SK-N-SH (cell line): ENCODE measurements at regions not wholly inside any gene's neighbourhood (a gene's known extent, or its start where the extent isn't known, plus 50 kb on each side); places are given as distances from the start of the nearest gene placed in this dataset.

ENCODE experiments used
- CTCF ChIA-PET: fragments of 300-600, 350-600 bp; formaldehyde crosslinking; extraction: SDS; loops from one replicate; lab custom pipeline; 2021; lab: Yijun Ruan, JAX
- POLR2A ChIA-PET: fragments of 350-600 bp; sonication (Branson Sonifier 250); formaldehyde crosslinking; extraction: SDS; loops from one replicate; lab custom pipeline; 2020; ENCODE audit warnings: antibody characterized with exemption, inconsistent platforms; lab: Yijun Ruan, JAX
- DNase-seq: peaks from one replicate; pipeline ENCODE4 v3.0.0; 2012
- H2AFZ ChIP-seq: fragments of 200-600 bp; sonication (generic); 2 replicates; pipeline ENCODE4 v1.8.1; 2016; ENCODE audit warnings: antibody characterized with exemption, mild to moderate bottlenecking, low read depth
- H3F3A ChIP-seq: fragments of 200-600 bp; sonication (generic); replicated peaks from 2 replicates; pipeline ENCODE3; 2016; ENCODE audit warnings: antibody characterized with exemption, mild to moderate bottlenecking; ENCODE audit not compliant: insufficient read depth
- H3K27ac ChIP-seq, 2 experiments: fragments of 200-500 bp in 1 of 2; fragments of 200-600 bp in 1 of 2; sonication (Bioruptor generic) in 1 of 2; sonication (generic), shearing (Covaris generic) in 1 of 2; 2 replicates each; pipeline versions ENCODE4 v1.5.1 to v1.6.1; 2014 to 2016; ENCODE audit warnings: low read depth in 2 of 2, inconsistent platforms in 1 of 2, low read length in 1 of 2, mild to moderate bottlenecking in 1 of 2, mixed read lengths in 1 of 2
- H3K27me3 ChIP-seq: fragments of 200-600 bp; sonication (generic), shearing (Covaris generic); 2 replicates; pipeline ENCODE4 v1.6.1; 2016; ENCODE audit warnings: mixed run types; ENCODE audit not compliant: insufficient read depth
- H3K36me3 ChIP-seq, 2 experiments: fragments of 200-500 bp in 1 of 2; fragments of 200-600 bp in 1 of 2; sonication (Bioruptor generic) in 1 of 2; sonication (generic) in 1 of 2; replicated peaks in 1 of 2; 2 replicates each; pipeline versions ENCODE3 to v1.5.1; 2014 to 2016; ENCODE audit warnings: low read length in 1 of 2, mild to moderate bottlenecking in 1 of 2; ENCODE audit not compliant: insufficient read depth in 2 of 2, control insufficient read depth in 1 of 2
- H3K4me1 ChIP-seq, 2 experiments: fragments of 200-500 bp in 1 of 2; fragments of 200-600 bp in 1 of 2; sonication (Bioruptor generic) in 1 of 2; sonication (generic), shearing (Covaris generic) in 1 of 2; 2 replicates each; pipeline versions ENCODE4 v1.5.1 to v1.6.1; 2014 to 2016; ENCODE audit warnings: low read depth in 1 of 2, low read length in 1 of 2, mixed run types in 1 of 2; ENCODE audit not compliant: insufficient read depth in 2 of 2, control insufficient read depth in 1 of 2
- H3K4me2 ChIP-seq: fragments of 200-600 bp; sonication (generic), shearing (Covaris generic); 2 replicates; pipeline ENCODE4 v1.6.1; 2017; ENCODE audit warnings: mixed run types
- H3K4me3 ChIP-seq, 2 experiments: fragments of 200-500 bp in 1 of 2; fragments of 200-600 bp in 1 of 2; sonication (Bioruptor generic) in 1 of 2; sonication (generic), shearing (Covaris generic) in 1 of 2; 2 replicates each; pipeline versions ENCODE4 v1.5.1 to v1.8.1; 2014 to 2016; ENCODE audit warnings: low read depth in 2 of 2, inconsistent platforms in 1 of 2, low read length in 1 of 2, mild to moderate bottlenecking in 1 of 2, mixed read lengths in 1 of 2, moderate library complexity in 1 of 2
- H3K79me2 ChIP-seq: fragments of 200-600 bp; sonication (generic); 2 replicates; pipeline ENCODE4 v1.8.1; 2017; ENCODE audit warnings: mild to moderate bottlenecking; ENCODE audit not compliant: insufficient read depth
- H3K9ac ChIP-seq: fragments of 200-600 bp; sonication (generic); 2 replicates; pipeline ENCODE4 v1.6.1; 2017; ENCODE audit warnings: mixed run types
- H3K9me2 ChIP-seq: fragments of 200-600 bp; sonication (generic); 2 replicates; pipeline ENCODE4 v1.6.1; 2017; ENCODE audit warnings: mixed run types
- H3K9me3 ChIP-seq: fragments of 200-600 bp; sonication (generic); 2 replicates; pipeline ENCODE4 v1.6.1; 2017; ENCODE audit warnings: mixed run types, mild to moderate bottlenecking, moderate library complexity
- H4K20me1 ChIP-seq: fragments of 200-600 bp; sonication (generic); 2 replicates; pipeline ENCODE4 v1.6.1; 2017; ENCODE audit warnings: mild to moderate bottlenecking, mixed run types; ENCODE audit not compliant: insufficient read depth
- CHD2 ChIP-seq: fragments of 150-350 bp; IDR thresholded peaks from 2 replicates; pipeline ENCODE4 v1.6.1; 2018; ENCODE audit warnings: low read length; ENCODE audit not compliant: partially characterized antibody
- EZH2phosphoT487 ChIP-seq: fragments of 200-600 bp; sonication (generic); IDR thresholded peaks from 2 replicates; pipeline ENCODE4 v1.6.1; 2017; ENCODE audit warnings: low read depth, mixed run types, mild to moderate bottlenecking, antibody characterized with exemption, moderate library complexity, borderline replicate concordance
- FOXM1 ChIP-seq: IDR thresholded peaks from 2 replicates; pipeline ENCODE4 v1.4.0; 2012; ENCODE audit warnings: low read depth, mild to moderate bottlenecking
- GABPA ChIP-seq: IDR thresholded peaks from 2 replicates; pipeline ENCODE4 v1.4.0; 2012; ENCODE audit warnings: low read depth, mild to moderate bottlenecking
- GATA2 ChIP-seq: sonication (generic); formaldehyde crosslinking; IDR thresholded peaks from 2 replicates; pipeline ENCODE4 v1.5.0; 2020; ENCODE audit warnings: mild to moderate bottlenecking, missing genetic modification reagents
- MXI1 ChIP-seq: IDR thresholded peaks from 2 replicates; pipeline ENCODE4 v1.6.1; 2012; ENCODE audit warnings: mild to moderate bottlenecking, low read depth, low read length, improper control_type of control experiment
- NRF1 ChIP-seq: IDR thresholded peaks from 2 replicates; pipeline ENCODE4 v1.6.1; 2012; ENCODE audit warnings: low read depth, mild to moderate bottlenecking, low read length
- RXRA ChIP-seq: IDR thresholded peaks from 2 replicates; pipeline ENCODE4 v1.4.0; 2012; ENCODE audit warnings: low read depth, mild to moderate bottlenecking, borderline replicate concordance
- SIN3A ChIP-seq: IDR thresholded peaks from 2 replicates; pipeline ENCODE4 v1.6.1; 2012; ENCODE audit warnings: low read depth, mild to moderate bottlenecking, low read length, moderate library complexity, borderline replicate concordance
- TAF1 ChIP-seq: IDR thresholded peaks from 2 replicates; pipeline ENCODE4 v1.6.1; 2012; ENCODE audit warnings: low read depth, mild to moderate bottlenecking, low read length, moderate library complexity, borderline replicate concordance
- YY1 ChIP-seq: IDR thresholded peaks from 2 replicates; pipeline ENCODE4 v1.4.0; 2012; ENCODE audit warnings: low read depth, mild to moderate bottlenecking
- WGBS: methylation state at CpG from one replicate; pipeline ENCODE4 v1.1.6; 2017; ENCODE audit warnings: low lambda C conversion rate; 5-methylcytosine and 5-hydroxymethylcytosine counted together
- TF ChIP-seq, protein P1 (sequence below): IDR thresholded peaks from 2 replicates; pipeline ENCODE4 v1.4.0; 2012; ENCODE audit warnings: low read depth
- TF ChIP-seq, protein P2 (sequence below): IDR thresholded peaks from 2 replicates; pipeline ENCODE4 v1.4.0; 2012; ENCODE audit warnings: low read depth, borderline replicate concordance
- TF ChIP-seq, protein P3 (sequence below): fragments of 150-350 bp; IDR thresholded peaks from 2 replicates; pipeline ENCODE4 v1.6.1; 2017; ENCODE audit warnings: antibody characterized with exemption, low read length, low read depth, borderline replicate concordance
- TF ChIP-seq, protein P4 (sequence below): IDR thresholded peaks from 2 replicates; pipeline ENCODE4 v1.6.1; 2012; ENCODE audit warnings: mild to moderate bottlenecking, low read depth, low read length, moderate library complexity

DNA sequence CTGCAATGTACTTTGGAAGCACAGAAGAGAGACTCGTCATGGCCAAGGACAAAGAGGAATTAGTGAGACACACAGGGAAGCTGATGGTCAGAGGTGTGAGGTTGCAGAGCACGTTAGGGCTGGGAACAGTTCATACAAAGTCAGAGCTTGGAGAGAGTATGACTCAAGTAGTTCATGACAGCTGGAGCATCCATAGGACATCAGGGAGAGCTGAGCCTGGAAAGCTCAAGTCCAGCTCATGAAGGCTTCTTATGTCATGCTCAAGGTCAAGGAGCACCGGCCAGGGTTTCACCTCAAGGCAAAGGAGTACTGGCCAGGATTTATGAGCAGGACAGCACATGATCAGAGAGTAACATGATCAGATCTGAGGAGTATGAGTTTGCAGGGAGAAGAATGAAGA is 64.6 kb upstream of the CHST1 start:
- H3K9me3 ChIP-seq, result no peaks in the 10 kb centered on the region
- no peaks in the 10 kb centered on the region for H3K79me2 ChIP-seq
- TF ChIP-seq SIN3A, result no peak
- no peak for TF ChIP-seq CHD2
- TF ChIP-seq, protein P1, sequence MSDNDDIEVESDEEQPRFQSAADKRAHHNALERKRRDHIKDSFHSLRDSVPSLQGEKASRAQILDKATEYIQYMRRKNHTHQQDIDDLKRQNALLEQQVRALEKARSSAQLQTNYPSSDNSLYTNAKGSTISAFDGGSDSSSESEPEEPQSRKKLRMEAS, result no peak
- TF ChIP-seq RXRA, result no peak
- TF ChIP-seq NRF1, result no peak
- no peak for TF ChIP-seq MXI1
- no peak for TF ChIP-seq TAF1
- TF ChIP-seq GATA2 (CRISPR knock-in tag), result no peak
- TF ChIP-seq FOXM1, result no peak
- TF ChIP-seq YY1, result no peak
- TF ChIP-seq, protein P2, sequence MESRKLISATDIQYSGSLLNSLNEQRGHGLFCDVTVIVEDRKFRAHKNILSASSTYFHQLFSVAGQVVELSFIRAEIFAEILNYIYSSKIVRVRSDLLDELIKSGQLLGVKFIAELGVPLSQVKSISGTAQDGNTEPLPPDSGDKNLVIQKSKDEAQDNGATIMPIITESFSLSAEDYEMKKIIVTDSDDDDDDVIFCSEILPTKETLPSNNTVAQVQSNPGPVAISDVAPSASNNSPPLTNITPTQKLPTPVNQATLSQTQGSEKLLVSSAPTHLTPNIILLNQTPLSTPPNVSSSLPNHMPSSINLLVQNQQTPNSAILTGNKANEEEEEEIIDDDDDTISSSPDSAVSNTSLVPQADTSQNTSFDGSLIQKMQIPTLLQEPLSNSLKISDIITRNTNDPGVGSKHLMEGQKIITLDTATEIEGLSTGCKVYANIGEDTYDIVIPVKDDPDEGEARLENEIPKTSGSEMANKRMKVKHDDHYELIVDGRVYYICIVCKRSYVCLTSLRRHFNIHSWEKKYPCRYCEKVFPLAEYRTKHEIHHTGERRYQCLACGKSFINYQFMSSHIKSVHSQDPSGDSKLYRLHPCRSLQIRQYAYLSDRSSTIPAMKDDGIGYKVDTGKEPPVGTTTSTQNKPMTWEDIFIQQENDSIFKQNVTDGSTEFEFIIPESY, result no peak
- no peak for DNase-seq
- H3K9ac ChIP-seq, result no peak overlapping the region
- H3K36me3 ChIP-seq, result no peaks in the 10 kb centered on the region
- H3F3A ChIP-seq, result no peaks in the 10 kb centered on the region
- H3K9me2 ChIP-seq, result no peaks in the 10 kb centered on the region
- WGBS, result 22% methylated on average over 3 of the region's 3 CpGs
- POLR2A ChIA-PET, result no interaction called here
- no peak overlapping the region for H3K4me2 ChIP-seq
- no peak overlapping the region for H3K4me3 ChIP-seq
- H3K27me3 ChIP-seq, result no peaks in the 10 kb centered on the region; the same call in 1 of the 2 replicates
- CTCF ChIA-PET, result no interaction called here
- H2AFZ ChIP-seq, result no peak overlapping the region
- no peak overlapping the region for H3K27ac ChIP-seq
- no peaks in the 10 kb centered on the region for H4K20me1 ChIP-seq
- H3K4me1 ChIP-seq, result no peaks in the 10 kb centered on the region

DNA sequence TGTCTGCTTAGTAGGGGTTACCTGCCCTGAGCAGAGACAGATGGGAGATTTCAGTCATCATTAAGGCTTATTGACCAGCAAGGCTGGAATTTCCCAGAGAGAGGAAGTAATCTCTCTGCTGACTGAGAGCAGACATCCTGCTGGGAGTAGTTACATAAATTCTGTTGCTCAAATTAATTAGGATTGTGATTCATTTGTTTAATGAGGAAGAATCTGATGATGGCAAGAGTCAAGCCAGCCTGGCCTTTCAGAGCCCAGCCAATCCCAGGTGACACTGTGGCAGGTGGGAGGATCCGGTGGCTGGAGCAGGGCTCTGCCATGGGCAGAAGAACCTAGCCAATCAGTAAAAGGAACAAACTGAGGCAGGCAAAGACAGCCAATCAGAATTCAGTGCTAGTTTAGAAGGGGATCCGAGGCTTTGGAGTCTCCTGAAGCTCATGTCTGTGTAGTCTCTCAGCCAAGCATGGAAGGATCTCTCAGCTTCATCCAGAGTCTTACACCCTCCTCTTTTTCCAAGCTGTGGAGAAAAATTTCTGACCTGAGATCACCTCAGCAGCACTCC is 61.2 kb upstream of the CHST1 start:
- DNase-seq, result no peak
- Histone ChIP-seq H3K36me3 (no peaks in the 10 kb centered on the region), H3K9me3 (no peaks in the 10 kb centered on the region), H3K4me3 (no peak overlapping the region), H3K79me2 (no peaks in the 10 kb centered on the region), H2AFZ (no peak overlapping the region), H3K27me3 (no peaks in the 10 kb centered on the region; the same call in 1 of the 2 replicates), H3K27ac (no peak overlapping the region), H3K9ac (no peak overlapping the region), H3K4me2 (no peak overlapping the region), H4K20me1 (no peaks in the 10 kb centered on the region), H3K9me2 (no peaks in the 10 kb centered on the region), H3F3A (no peaks in the 10 kb centered on the region), H3K4me1 (no peaks in the 10 kb centered on the region)
- POLR2A ChIA-PET, result no interaction called here
- TF ChIP-seq EZH2phosphoT487 (no peak), NRF1 (no peak), GABPA (no peak)
- TF ChIP-seq, protein P3, sequence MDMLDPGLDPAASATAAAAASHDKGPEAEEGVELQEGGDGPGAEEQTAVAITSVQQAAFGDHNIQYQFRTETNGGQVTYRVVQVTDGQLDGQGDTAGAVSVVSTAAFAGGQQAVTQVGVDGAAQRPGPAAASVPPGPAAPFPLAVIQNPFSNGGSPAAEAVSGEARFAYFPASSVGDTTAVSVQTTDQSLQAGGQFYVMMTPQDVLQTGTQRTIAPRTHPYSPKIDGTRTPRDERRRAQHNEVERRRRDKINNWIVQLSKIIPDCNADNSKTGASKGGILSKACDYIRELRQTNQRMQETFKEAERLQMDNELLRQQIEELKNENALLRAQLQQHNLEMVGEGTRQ, result no peak
- TF ChIP-seq, protein P4, sequence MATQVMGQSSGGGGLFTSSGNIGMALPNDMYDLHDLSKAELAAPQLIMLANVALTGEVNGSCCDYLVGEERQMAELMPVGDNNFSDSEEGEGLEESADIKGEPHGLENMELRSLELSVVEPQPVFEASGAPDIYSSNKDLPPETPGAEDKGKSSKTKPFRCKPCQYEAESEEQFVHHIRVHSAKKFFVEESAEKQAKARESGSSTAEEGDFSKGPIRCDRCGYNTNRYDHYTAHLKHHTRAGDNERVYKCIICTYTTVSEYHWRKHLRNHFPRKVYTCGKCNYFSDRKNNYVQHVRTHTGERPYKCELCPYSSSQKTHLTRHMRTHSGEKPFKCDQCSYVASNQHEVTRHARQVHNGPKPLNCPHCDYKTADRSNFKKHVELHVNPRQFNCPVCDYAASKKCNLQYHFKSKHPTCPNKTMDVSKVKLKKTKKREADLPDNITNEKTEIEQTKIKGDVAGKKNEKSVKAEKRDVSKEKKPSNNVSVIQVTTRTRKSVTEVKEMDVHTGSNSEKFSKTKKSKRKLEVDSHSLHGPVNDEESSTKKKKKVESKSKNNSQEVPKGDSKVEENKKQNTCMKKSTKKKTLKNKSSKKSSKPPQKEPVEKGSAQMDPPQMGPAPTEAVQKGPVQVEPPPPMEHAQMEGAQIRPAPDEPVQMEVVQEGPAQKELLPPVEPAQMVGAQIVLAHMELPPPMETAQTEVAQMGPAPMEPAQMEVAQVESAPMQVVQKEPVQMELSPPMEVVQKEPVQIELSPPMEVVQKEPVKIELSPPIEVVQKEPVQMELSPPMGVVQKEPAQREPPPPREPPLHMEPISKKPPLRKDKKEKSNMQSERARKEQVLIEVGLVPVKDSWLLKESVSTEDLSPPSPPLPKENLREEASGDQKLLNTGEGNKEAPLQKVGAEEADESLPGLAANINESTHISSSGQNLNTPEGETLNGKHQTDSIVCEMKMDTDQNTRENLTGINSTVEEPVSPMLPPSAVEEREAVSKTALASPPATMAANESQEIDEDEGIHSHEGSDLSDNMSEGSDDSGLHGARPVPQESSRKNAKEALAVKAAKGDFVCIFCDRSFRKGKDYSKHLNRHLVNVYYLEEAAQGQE, result no peak
- CTCF ChIA-PET, result interaction anchor here (1.8 to 2.1 kb wide), 2 partner anchors 22 to 356 kb away, joined by 4 to 6 read pairs; no protein-coding TSS in a partner anchor
- WGBS, result 63% methylated on average over 2 of the region's 2 CpGs
